CD4-positive, alpha-beta T cell (primary cell): ENCODE measurements at regions not wholly inside any gene's neighbourhood (a gene's known extent, or its start where the extent isn't known, plus 50 kb on each side); places are given as distances from the start of the nearest gene placed in this dataset.

Source experiments
- ATAC-seq: fragments of 200-7000 bp; cut with Tn5 transposase; one replicate; pipeline ENCODE4 v1.10.0; 2022; ENCODE audit warnings: mild to moderate bottlenecking; ENCODE audit not compliant: poor library complexity
- CTCF ChIA-PET: fragments of 350-600 bp; sonication (Branson Sonifier 250); formaldehyde crosslinking; loops from one replicate; lab custom pipeline; 2021; ENCODE audit warnings: antibody characterized with exemption, inconsistent platforms; lab: Charles Lee
- POLR2A ChIA-PET: fragments of 350-600 bp; sonication (Branson Sonifier 250); formaldehyde crosslinking; loops from one replicate; lab custom pipeline; 2021; ENCODE audit warnings: antibody characterized with exemption, inconsistent platforms; lab: Charles Lee
- DNase-seq, 14 experiments: peaks; one replicate each; pipeline ENCODE4 v3.0.0-alpha.2; 2013 to 2020; ENCODE audit warnings: mixed read lengths in 2 of 14
- H3K27ac ChIP-seq, 2 donors: one replicate each; pipeline versions ENCODE4 v1.5.1 to v1.7.0; 2013; ENCODE audit warnings: low read length in 2 of 2, low read depth in 1 of 2, mild to moderate bottlenecking in 1 of 2
- H3K27me3 ChIP-seq, 2 experiments: 1 replicate in 1 of 2; 2 replicates in 1 of 2; pipeline versions ENCODE4 v1.6.1 to v1.7.0; 2013; ENCODE audit warnings: low read length in 2 of 2, control low read depth in 1 of 2, mild to moderate bottlenecking in 1 of 2, moderate library complexity in 1 of 2; ENCODE audit not compliant: insufficient read depth in 2 of 2, control insufficient read depth in 1 of 2
- H3K36me3 ChIP-seq: one replicate; pipeline ENCODE4 v1.6.1; 2013; ENCODE audit warnings: low read length, control low read depth; ENCODE audit not compliant: insufficient read depth
- H3K4me1 ChIP-seq: one replicate; pipeline ENCODE4 v1.6.1; 2013; ENCODE audit warnings: low read length, control low read depth; ENCODE audit not compliant: insufficient read depth
- H3K4me3 ChIP-seq: one replicate; pipeline ENCODE4 v1.5.1; 2013; ENCODE audit warnings: mild to moderate bottlenecking, low read length, moderate library complexity
- H3K9me3 ChIP-seq, 2 experiments: 1 replicate in 1 of 2; 2 replicates in 1 of 2; pipeline versions ENCODE4 v1.6.1 to v1.7.0; 2013; ENCODE audit warnings: low read length in 2 of 2, mild to moderate bottlenecking in 2 of 2, control low read depth in 1 of 2, moderate library complexity in 1 of 2; ENCODE audit not compliant: control insufficient read depth in 1 of 2, insufficient read depth in 1 of 2
- H3K27ac Mint-ChIP-seq: one replicate; pipeline ENCODE4 v1.8.0; 2020; ENCODE audit warnings: mixed read lengths
- H3K27me3 Mint-ChIP-seq: one replicate; pipeline ENCODE4 v1.8.0; 2021; ENCODE audit warnings: mixed read lengths
- H3K36me3 Mint-ChIP-seq: one replicate; pipeline ENCODE4 v1.8.0; 2021; ENCODE audit warnings: low read depth, mixed read lengths
- H3K4me1 Mint-ChIP-seq: one replicate; pipeline ENCODE4 v1.8.0; 2021; ENCODE audit warnings: low read depth, mixed read lengths
- H3K4me3 Mint-ChIP-seq: one replicate; pipeline ENCODE4 v1.8.0; 2020; ENCODE audit warnings: mild to moderate bottlenecking, mixed read lengths
- H3K9me3 Mint-ChIP-seq: one replicate; pipeline ENCODE4 v1.8.0; 2020; ENCODE audit warnings: mixed read lengths
- intact Hi-C, 2 experiments: fragments of 100-400 bp; cut with DNase I in 1 of 2; cut with micrococcal nuclease in 1 of 2; formaldehyde crosslinking; loops; one replicate each; pipeline versions ENCODE4 v1.15.1 to v1.9.0; 2023 to 2025; cut with DNase I, micrococcal nuclease
- TF ChIP-seq, protein P1 (sequence below): fragments of 200-600 bp; IDR thresholded peaks from one replicate; pipeline ENCODE4 v1.8.0; 2022; ENCODE audit warnings: antibody characterized with exemption, mild to moderate bottlenecking

GRCh38 chr10:108249940-108250339 lies 1085.4 kb upstream of the SORCS1 start:
- CTCF ChIA-PET: no interaction called here

DNA sequence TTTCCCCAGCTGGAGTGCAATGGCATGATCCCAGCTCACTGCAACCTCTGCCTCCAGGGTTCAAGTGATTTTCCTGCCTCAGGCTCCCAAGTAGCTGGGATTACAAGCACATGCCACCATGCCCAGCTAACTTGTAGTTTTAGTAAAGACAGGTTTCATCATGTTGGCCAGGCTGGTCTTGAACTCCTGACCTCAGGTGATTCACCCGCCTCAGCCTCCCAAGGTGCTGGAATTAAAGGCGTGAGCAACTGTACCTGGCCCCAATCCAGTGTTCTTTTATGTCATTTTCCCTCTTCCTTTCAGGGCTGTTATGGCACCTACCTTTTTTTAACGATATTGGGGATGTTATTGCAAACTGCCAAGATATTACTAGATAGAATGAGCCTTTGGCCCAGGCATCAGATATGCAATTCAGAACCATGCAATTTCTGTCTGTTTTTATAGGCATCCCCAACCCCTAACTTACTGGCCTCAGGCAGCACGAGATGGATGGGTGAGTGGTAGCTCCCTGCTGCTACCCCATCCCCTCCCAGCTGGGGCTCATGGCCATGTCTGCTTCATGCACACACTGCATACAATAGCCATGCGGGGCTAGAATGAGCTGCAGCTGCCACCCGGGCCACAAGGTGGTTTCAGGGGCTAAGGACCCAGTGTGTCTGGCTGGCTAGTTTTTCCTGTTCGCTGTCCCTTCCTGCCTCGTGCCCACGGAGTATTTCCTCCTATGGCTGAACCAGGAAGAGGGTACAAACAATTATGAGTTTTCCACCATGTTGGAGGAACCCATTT lies 1080.1 kb upstream of the SORCS1 start:
- Histone ChIP-seq H3K4me1 (no peaks in the 10 kb centered on the region), H3K36me3 (no peaks in the 10 kb centered on the region), H3K27me3 (no peaks in the 10 kb centered on the region), H3K4me3 (no peak overlapping the region), H3K9me3 (peaks cover 3 to 9% of the 10 kb centered on the region in 2 experiments), H3K27ac (no peak overlapping the region)
- ChIA-PET CTCF (no interaction called here), POLR2A (no interaction called here)
- no peaks in the 10 kb centered on the region for H3K4me1 Mint-ChIP-seq
- ATAC-seq (no peak), DNase-seq (no peak)
- TF ChIP-seq, protein P1, sequence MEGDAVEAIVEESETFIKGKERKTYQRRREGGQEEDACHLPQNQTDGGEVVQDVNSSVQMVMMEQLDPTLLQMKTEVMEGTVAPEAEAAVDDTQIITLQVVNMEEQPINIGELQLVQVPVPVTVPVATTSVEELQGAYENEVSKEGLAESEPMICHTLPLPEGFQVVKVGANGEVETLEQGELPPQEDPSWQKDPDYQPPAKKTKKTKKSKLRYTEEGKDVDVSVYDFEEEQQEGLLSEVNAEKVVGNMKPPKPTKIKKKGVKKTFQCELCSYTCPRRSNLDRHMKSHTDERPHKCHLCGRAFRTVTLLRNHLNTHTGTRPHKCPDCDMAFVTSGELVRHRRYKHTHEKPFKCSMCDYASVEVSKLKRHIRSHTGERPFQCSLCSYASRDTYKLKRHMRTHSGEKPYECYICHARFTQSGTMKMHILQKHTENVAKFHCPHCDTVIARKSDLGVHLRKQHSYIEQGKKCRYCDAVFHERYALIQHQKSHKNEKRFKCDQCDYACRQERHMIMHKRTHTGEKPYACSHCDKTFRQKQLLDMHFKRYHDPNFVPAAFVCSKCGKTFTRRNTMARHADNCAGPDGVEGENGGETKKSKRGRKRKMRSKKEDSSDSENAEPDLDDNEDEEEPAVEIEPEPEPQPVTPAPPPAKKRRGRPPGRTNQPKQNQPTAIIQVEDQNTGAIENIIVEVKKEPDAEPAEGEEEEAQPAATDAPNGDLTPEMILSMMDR: no peak
- H3K27ac Mint-ChIP-seq: no peak overlapping the region
- intact Hi-C loops: no loop called here
- peaks cover 7% of the 10 kb centered on the region for H3K9me3 Mint-ChIP-seq
- no peaks in the 10 kb centered on the region for H3K36me3 Mint-ChIP-seq
- no peak overlapping the region for H3K4me3 Mint-ChIP-seq
- no peaks in the 10 kb centered on the region for H3K27me3 Mint-ChIP-seq

More at GRCh38 chr10:108249940-108250339, 1085.4 kb upstream of the SORCS1 start:
- Mint-ChIP-seq H3K36me3 (no peaks in the 10 kb centered on the region), H3K9me3 (peaks cover 11% of the 10 kb centered on the region), H3K27me3 (no peaks in the 10 kb centered on the region), H3K4me1 (no peaks in the 10 kb centered on the region), H3K27ac (no peak overlapping the region), H3K4me3 (no peak overlapping the region)
- H3K36me3 ChIP-seq: no peaks in the 10 kb centered on the region
- no peak overlapping the region for H3K4me3 ChIP-seq
- H3K27ac ChIP-seq: no peak overlapping the region
- no peak for DNase-seq
- intact Hi-C loops: no loop called here
- no peaks in the 10 kb centered on the region for H3K27me3 ChIP-seq
- POLR2A ChIA-PET: no interaction called here
- TF ChIP-seq, protein P1: no peak
- no peaks in the 10 kb centered on the region for H3K4me1 ChIP-seq
- H3K9me3 ChIP-seq: peaks cover 0 to 1% of the 10 kb centered on the region in 2 experiments
- ATAC-seq: no peak

DNA sequence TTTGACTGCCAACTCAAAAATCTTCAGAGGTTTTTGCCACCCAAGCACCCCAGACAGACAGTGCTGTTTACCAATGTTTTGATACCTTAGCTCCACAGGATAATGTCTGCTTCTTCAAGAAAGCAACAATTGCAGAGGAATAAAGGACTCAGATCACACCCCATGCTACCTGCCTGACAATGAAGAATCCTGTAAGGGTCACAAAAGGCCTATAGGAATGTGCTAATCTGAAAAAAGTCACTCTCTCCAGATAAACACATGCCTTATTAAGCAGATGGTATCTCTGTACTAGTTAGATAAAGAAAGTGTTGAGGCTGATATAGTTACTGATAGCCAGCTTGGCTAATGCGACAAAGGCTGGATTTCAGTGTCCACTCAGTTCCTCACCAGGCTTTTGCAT lies 1076.7 kb upstream of the SORCS1 start:
- TF ChIP-seq, protein P1: no peak
- CTCF ChIA-PET: no interaction called here
- peaks cover 3% of the 10 kb centered on the region for H3K9me3 Mint-ChIP-seq

More for the DNA sequence above, 1076.7 kb upstream of the SORCS1 start:
- no peak for ATAC-seq
- Mint-ChIP-seq H3K4me1 (no peaks in the 10 kb centered on the region), H3K4me3 (no peak overlapping the region), H3K27ac (no peak overlapping the region), H3K27me3 (no peaks in the 10 kb centered on the region), H3K36me3 (no peaks in the 10 kb centered on the region)
- no peaks in the 10 kb centered on the region for H3K36me3 ChIP-seq
- H3K4me3 ChIP-seq: no peak overlapping the region
- H3K27ac ChIP-seq: no peak overlapping the region
- intact Hi-C loops: no loop called here
- H3K9me3 ChIP-seq: peaks cover 3 to 9% of the 10 kb centered on the region in 2 experiments
- no peaks in the 10 kb centered on the region for H3K4me1 ChIP-seq
- POLR2A ChIA-PET: no interaction called here
- DNase-seq: no peak
- no peaks in the 10 kb centered on the region for H3K27me3 ChIP-seq
